CD4-positive, alpha-beta T cell (primary cell): ENCODE measurements at regions not wholly inside any gene's neighbourhood (a gene's known extent, or its start where the extent isn't known, plus 50 kb on each side); places are given as distances from the start of the nearest gene placed in this dataset.

Source experiments
- ATAC-seq: fragments of 200-7000 bp; cut with Tn5 transposase; one replicate; pipeline ENCODE4 v1.10.0; 2022; ENCODE audit warnings: mild to moderate bottlenecking; ENCODE audit not compliant: poor library complexity
- CTCF ChIA-PET: fragments of 350-600 bp; sonication (Branson Sonifier 250); formaldehyde crosslinking; loops from one replicate; lab custom pipeline; 2021; ENCODE audit warnings: antibody characterized with exemption, inconsistent platforms; lab: Charles Lee
- POLR2A ChIA-PET: fragments of 350-600 bp; sonication (Branson Sonifier 250); formaldehyde crosslinking; loops from one replicate; lab custom pipeline; 2021; ENCODE audit warnings: antibody characterized with exemption, inconsistent platforms; lab: Charles Lee
- DNase-seq, 14 experiments: peaks; one replicate each; pipeline ENCODE4 v3.0.0-alpha.2; 2013 to 2020; ENCODE audit warnings: mixed read lengths in 2 of 14
- H3K27ac ChIP-seq, 2 donors: one replicate each; pipeline versions ENCODE4 v1.5.1 to v1.7.0; 2013; ENCODE audit warnings: low read length in 2 of 2, low read depth in 1 of 2, mild to moderate bottlenecking in 1 of 2
- H3K27me3 ChIP-seq, 2 experiments: 1 replicate in 1 of 2; 2 replicates in 1 of 2; pipeline versions ENCODE4 v1.6.1 to v1.7.0; 2013; ENCODE audit warnings: low read length in 2 of 2, control low read depth in 1 of 2, mild to moderate bottlenecking in 1 of 2, moderate library complexity in 1 of 2; ENCODE audit not compliant: insufficient read depth in 2 of 2, control insufficient read depth in 1 of 2
- H3K36me3 ChIP-seq: one replicate; pipeline ENCODE4 v1.6.1; 2013; ENCODE audit warnings: low read length, control low read depth; ENCODE audit not compliant: insufficient read depth
- H3K4me1 ChIP-seq: one replicate; pipeline ENCODE4 v1.6.1; 2013; ENCODE audit warnings: low read length, control low read depth; ENCODE audit not compliant: insufficient read depth
- H3K4me3 ChIP-seq: one replicate; pipeline ENCODE4 v1.5.1; 2013; ENCODE audit warnings: mild to moderate bottlenecking, low read length, moderate library complexity
- H3K9me3 ChIP-seq, 2 experiments: 1 replicate in 1 of 2; 2 replicates in 1 of 2; pipeline versions ENCODE4 v1.6.1 to v1.7.0; 2013; ENCODE audit warnings: low read length in 2 of 2, mild to moderate bottlenecking in 2 of 2, control low read depth in 1 of 2, moderate library complexity in 1 of 2; ENCODE audit not compliant: control insufficient read depth in 1 of 2, insufficient read depth in 1 of 2
- H3K27ac Mint-ChIP-seq: one replicate; pipeline ENCODE4 v1.8.0; 2020; ENCODE audit warnings: mixed read lengths
- H3K27me3 Mint-ChIP-seq: one replicate; pipeline ENCODE4 v1.8.0; 2021; ENCODE audit warnings: mixed read lengths
- H3K36me3 Mint-ChIP-seq: one replicate; pipeline ENCODE4 v1.8.0; 2021; ENCODE audit warnings: low read depth, mixed read lengths
- H3K4me1 Mint-ChIP-seq: one replicate; pipeline ENCODE4 v1.8.0; 2021; ENCODE audit warnings: low read depth, mixed read lengths
- H3K4me3 Mint-ChIP-seq: one replicate; pipeline ENCODE4 v1.8.0; 2020; ENCODE audit warnings: mild to moderate bottlenecking, mixed read lengths
- H3K9me3 Mint-ChIP-seq: one replicate; pipeline ENCODE4 v1.8.0; 2020; ENCODE audit warnings: mixed read lengths
- intact Hi-C, 2 experiments: fragments of 100-400 bp; cut with DNase I in 1 of 2; cut with micrococcal nuclease in 1 of 2; formaldehyde crosslinking; loops; one replicate each; pipeline versions ENCODE4 v1.15.1 to v1.9.0; 2023 to 2025; cut with DNase I, micrococcal nuclease
- TF ChIP-seq, protein P1 (sequence below): fragments of 200-600 bp; IDR thresholded peaks from one replicate; pipeline ENCODE4 v1.8.0; 2022; ENCODE audit warnings: antibody characterized with exemption, mild to moderate bottlenecking

DNA sequence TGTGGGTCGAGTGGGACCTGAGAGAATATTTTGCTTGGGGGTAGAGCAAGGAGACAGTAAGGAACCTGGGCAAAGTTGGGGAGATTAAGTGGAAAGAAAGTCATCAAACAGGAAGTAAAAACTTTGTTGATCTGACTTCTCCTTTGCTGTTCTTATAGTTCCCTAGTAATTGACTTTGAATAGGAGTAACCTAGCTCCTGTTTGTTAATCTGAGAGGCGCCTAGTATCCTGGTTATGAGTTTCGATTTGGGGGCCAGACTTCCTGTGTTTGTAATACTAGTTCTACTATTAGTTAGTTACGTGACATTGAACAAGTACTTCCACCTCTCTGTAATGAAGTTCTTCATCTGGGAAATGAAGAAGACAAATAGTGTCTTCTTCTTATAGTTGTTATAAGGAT, 99.1 kb downstream of the ZNF365 start:
- Mint-ChIP-seq H3K9me3 (no peaks in the 10 kb centered on the region), H3K4me1 (no peaks in the 10 kb centered on the region), H3K27me3 (peaks cover 33% of the 10 kb centered on the region), H3K27ac (no peak overlapping the region), H3K36me3 (no peaks in the 10 kb centered on the region), H3K4me3 (no peak overlapping the region)
- ChIA-PET POLR2A (no interaction called here), CTCF (no interaction called here)
- Histone ChIP-seq H3K9me3 (no peaks in the 10 kb centered on the region), H3K4me1 (no peaks in the 10 kb centered on the region), H3K36me3 (no peaks in the 10 kb centered on the region), H3K27me3 (no peaks in the 10 kb centered on the region), H3K27ac (no peak overlapping the region), H3K4me3 (no peak overlapping the region)
- DNase-seq, result no peak
- no peak for ATAC-seq
- intact Hi-C loops, result no loop called here
- TF ChIP-seq, protein P1, sequence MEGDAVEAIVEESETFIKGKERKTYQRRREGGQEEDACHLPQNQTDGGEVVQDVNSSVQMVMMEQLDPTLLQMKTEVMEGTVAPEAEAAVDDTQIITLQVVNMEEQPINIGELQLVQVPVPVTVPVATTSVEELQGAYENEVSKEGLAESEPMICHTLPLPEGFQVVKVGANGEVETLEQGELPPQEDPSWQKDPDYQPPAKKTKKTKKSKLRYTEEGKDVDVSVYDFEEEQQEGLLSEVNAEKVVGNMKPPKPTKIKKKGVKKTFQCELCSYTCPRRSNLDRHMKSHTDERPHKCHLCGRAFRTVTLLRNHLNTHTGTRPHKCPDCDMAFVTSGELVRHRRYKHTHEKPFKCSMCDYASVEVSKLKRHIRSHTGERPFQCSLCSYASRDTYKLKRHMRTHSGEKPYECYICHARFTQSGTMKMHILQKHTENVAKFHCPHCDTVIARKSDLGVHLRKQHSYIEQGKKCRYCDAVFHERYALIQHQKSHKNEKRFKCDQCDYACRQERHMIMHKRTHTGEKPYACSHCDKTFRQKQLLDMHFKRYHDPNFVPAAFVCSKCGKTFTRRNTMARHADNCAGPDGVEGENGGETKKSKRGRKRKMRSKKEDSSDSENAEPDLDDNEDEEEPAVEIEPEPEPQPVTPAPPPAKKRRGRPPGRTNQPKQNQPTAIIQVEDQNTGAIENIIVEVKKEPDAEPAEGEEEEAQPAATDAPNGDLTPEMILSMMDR, result no peak

- DNase-seq (no peak), ATAC-seq (no peak)
- no peaks in the 10 kb centered on the region for H3K9me3 ChIP-seq
- no peak overlapping the region for H3K4me3 ChIP-seq
- no peaks in the 10 kb centered on the region for H3K4me1 ChIP-seq
- no peaks in the 10 kb centered on the region for H3K27me3 ChIP-seq
- no peak overlapping the region for H3K4me3 Mint-ChIP-seq
- no peak overlapping the region for H3K27ac Mint-ChIP-seq
- intact Hi-C loops, result no loop called here
- no peaks in the 10 kb centered on the region for H3K9me3 Mint-ChIP-seq
- no peak overlapping the region for H3K27ac ChIP-seq
- no peaks in the 10 kb centered on the region for H3K36me3 ChIP-seq
- POLR2A ChIA-PET, result no interaction called here
- H3K36me3 Mint-ChIP-seq, result no peaks in the 10 kb centered on the region
- H3K4me1 Mint-ChIP-seq, result no peaks in the 10 kb centered on the region
- CTCF ChIA-PET, result no interaction called here
- H3K27me3 Mint-ChIP-seq, result peaks cover 32% of the 10 kb centered on the region
- TF ChIP-seq, protein P1, result no peak
Measured at GRCh38 chr10:62475551-62475950, 101.4 kb downstream of the ZNF365 start.

GRCh38 chr10:62479523-62479922, 105.4 kb downstream of the ZNF365 start:
- H3K4me3 ChIP-seq, result no peak overlapping the region
- ChIA-PET POLR2A (no interaction called here), CTCF (no interaction called here)
- Mint-ChIP-seq H3K36me3 (no peaks in the 10 kb centered on the region), H3K27me3 (peaks cover 4% of the 10 kb centered on the region), H3K4me3 (no peak overlapping the region), H3K27ac (no peak overlapping the region), H3K4me1 (no peaks in the 10 kb centered on the region), H3K9me3 (no peaks in the 10 kb centered on the region)
- TF ChIP-seq, protein P1, result no peak
- H3K27ac ChIP-seq, result no peak overlapping the region
- H3K27me3 ChIP-seq, result no peaks in the 10 kb centered on the region
- H3K4me1 ChIP-seq, result no peaks in the 10 kb centered on the region
- intact Hi-C loops, result no loop called here
- H3K36me3 ChIP-seq, result no peaks in the 10 kb centered on the region
- no peaks in the 10 kb centered on the region for H3K9me3 ChIP-seq
- ATAC-seq (no peak), DNase-seq (no peak)
